Tibial nerve (tissue), 3 donors: ENCODE measurements at regions not wholly inside any gene's neighbourhood (a gene's known extent, or its start where the extent isn't known, plus 50 kb on each side); places are given as distances from the start of the nearest gene placed in this dataset.

Experiments
- CTCF ChIP-seq, 5 experiments: fragments of 200-600 bp in 3 of 5; fragments of 450-650 bp in 2 of 5; sonication (generic) in 3 of 5; IDR thresholded peaks; one replicate each; pipeline ENCODE4 v1.5.1; 2016 to 2019; ENCODE audit warnings: antibody characterized with exemption in 5 of 5, mild to moderate bottlenecking in 3 of 5, moderate library complexity in 2 of 5
- POLR2A ChIP-seq, 2 donors: fragments of 450-650 bp; IDR thresholded peaks; one replicate each; pipeline ENCODE4 v1.6.1; 2017; ENCODE audit warnings: antibody characterized with exemption in 2 of 2, mild to moderate bottlenecking in 2 of 2, moderate library complexity in 2 of 2

- TF ChIP-seq CTCF (IDR thresholded peaks at IDR 0.05) (no peak), POLR2A (IDR thresholded peaks at IDR 0.05) (no peak)
Observed at GRCh38 chr3:182484682-182485081, 308.6 kb upstream of the ATP11B start.
